H1 (cell line): ENCODE measurements at regions not wholly inside any gene's neighbourhood (a gene's known extent, or its start where the extent isn't known, plus 50 kb on each side); places are given as distances from the start of the nearest gene placed in this dataset.
"Not testable (repeated sequence)": the region's sequence is repeated elsewhere in the genome, so short reads cannot be mapped to it uniquely, and the experiment has no call there.

Experiments used
- CTCF ChIA-PET: fragments of 300-600 bp; sonication (Branson Sonifier 250); formaldehyde crosslinking; loops from one replicate; lab custom pipeline; 2021; ENCODE audit not compliant: partially characterized antibody; lab: Charles Lee
- POLR2A ChIA-PET: fragments of 300-600 bp; sonication (Branson Sonifier 250); formaldehyde crosslinking; loops from one replicate; lab custom pipeline; 2021; ENCODE audit warnings: inconsistent platforms; ENCODE audit not compliant: partially characterized antibody; lab: Charles Lee
- DNase-seq, 2 experiments: peaks; one replicate each; pipeline versions ENCODE4 v3.0.0 to v3.0.0-alpha.2; 2010 to 2022; ENCODE audit warnings: low spot score in 2 of 2, low read depth in 1 of 2, mixed read lengths in 1 of 2
- FAIRE-seq: peaks from 2 replicates; lab custom pipeline; 2011; peaks lifted over from hg19 to GRCh38; lab: Jason Lieb, UNC
- H2AFZ ChIP-seq: 2 replicates; pipeline ENCODE4 v1.8.1; 2012; ENCODE audit warnings: low read length, inconsistent platforms
- H2AK5ac ChIP-seq: 2 replicates; pipeline ENCODE4 v1.6.1; 2013; ENCODE audit warnings: low read depth, low read length
- H2BK120ac ChIP-seq: replicated peaks from 2 replicates; pipeline ENCODE3; 2013; ENCODE audit warnings: low read depth, low read length, inconsistent platforms
- H2BK12ac ChIP-seq: 2 replicates; pipeline ENCODE4 v1.6.1; 2013; ENCODE audit warnings: low read depth, low read length
- H2BK15ac ChIP-seq: 2 replicates; pipeline ENCODE4 v1.6.1; 2013; ENCODE audit warnings: low read length
- H2BK20ac ChIP-seq: 2 replicates; pipeline ENCODE4 v1.6.1; 2013; ENCODE audit warnings: low read length
- H2BK5ac ChIP-seq: 2 replicates; pipeline ENCODE4 v1.6.1; 2013; ENCODE audit warnings: low read depth, low read length
- H3K14ac ChIP-seq: 2 replicates; pipeline ENCODE4 v1.6.1; 2013; ENCODE audit warnings: inconsistent platforms; ENCODE audit not compliant: insufficient read length
- H3K18ac ChIP-seq: 2 replicates; pipeline ENCODE4 v1.6.1; 2013; ENCODE audit warnings: low read length; ENCODE audit errors: extremely low read depth
- H3K23ac ChIP-seq: 2 replicates; pipeline ENCODE4 v1.6.1; 2013; ENCODE audit warnings: inconsistent platforms; ENCODE audit not compliant: insufficient read length
- H3K23me2 ChIP-seq: 2 replicates; pipeline ENCODE4 v1.6.1; 2013; ENCODE audit warnings: low read depth, low read length
- H3K27ac ChIP-seq: 2 replicates; pipeline ENCODE4 v1.6.1; 2011; ENCODE audit warnings: low read depth, low read length, inconsistent platforms
- H3K27me3 ChIP-seq, 4 experiments: replicated peaks in 1 of 4; 1 replicate in 1 of 4; 2 replicates in 3 of 4; pipeline versions ENCODE4 v1.6.1 to v1.8.1; 2011 to 2013; ENCODE audit warnings: low read length in 3 of 4, mild to moderate bottlenecking in 3 of 4, inconsistent platforms in 2 of 4, mixed read lengths in 2 of 4, moderate library complexity in 1 of 4; ENCODE audit not compliant: control insufficient read depth in 3 of 4, insufficient read depth in 3 of 4; ENCODE audit errors: extremely low read depth in 1 of 4
- H3K36me3 ChIP-seq, 4 experiments: 2 replicates each; pipeline versions ENCODE4 v1.6.1 to v1.8.1; 2011 to 2013; ENCODE audit warnings: mild to moderate bottlenecking in 4 of 4, low read length in 3 of 4, moderate library complexity in 2 of 4, control low read depth in 1 of 4, inconsistent platforms in 1 of 4; ENCODE audit not compliant: insufficient read depth in 4 of 4, control insufficient read depth in 2 of 4
- H3K4ac ChIP-seq: replicated peaks from 2 replicates; pipeline ENCODE3; 2013; ENCODE audit warnings: low read length, low read depth, mixed read lengths, inconsistent platforms; ENCODE audit not compliant: insufficient read length
- H3K4me1 ChIP-seq, 4 experiments: replicated peaks in 1 of 4; 1 replicate in 1 of 4; 2 replicates in 3 of 4; pipeline versions ENCODE4 v1.6.1 to v1.8.1; 2011 to 2013; ENCODE audit warnings: low read length in 3 of 4, inconsistent platforms in 2 of 4, mixed read lengths in 1 of 4; ENCODE audit not compliant: insufficient read depth in 4 of 4, control insufficient read depth in 3 of 4
- H3K4me2 ChIP-seq, 2 experiments: 2 replicates each; pipeline versions ENCODE4 v1.6.1 to v1.8.1; 2011 to 2013; ENCODE audit warnings: low read depth in 2 of 2, low read length in 2 of 2, control low read depth in 1 of 2, inconsistent platforms in 1 of 2, mild to moderate bottlenecking in 1 of 2; ENCODE audit not compliant: insufficient read depth in 1 of 2
- H3K4me3 ChIP-seq, 4 experiments: fragments of 200-600, 300-600 bp in 1 of 4; sonication (generic), shearing (Covaris generic), sonication (Bioruptor Twin) in 1 of 4; 2 replicates each; pipeline versions ENCODE4 v1.5.1 to v1.8.1; 2011 to 2016; ENCODE audit warnings: low read length in 4 of 4, low read depth in 3 of 4, control low read depth in 2 of 4, inconsistent platforms in 2 of 4, mild to moderate bottlenecking in 2 of 4, mixed read lengths in 1 of 4, moderate library complexity in 1 of 4; ENCODE audit not compliant: insufficient read depth in 2 of 4; ENCODE audit errors: extremely low read depth in 1 of 4
- H3K56ac ChIP-seq: replicated peaks from 2 replicates; pipeline ENCODE3; 2013; ENCODE audit warnings: low read depth, mild to moderate bottlenecking, mixed read lengths, low read length, inconsistent platforms; ENCODE audit not compliant: insufficient read length
- H3K79me1 ChIP-seq: 2 replicates; pipeline ENCODE4 v1.6.1; 2013; ENCODE audit warnings: low read depth, low read length, control low read depth
- H3K79me2 ChIP-seq, 2 experiments: 2 replicates each; pipeline versions ENCODE4 v1.6.1 to v1.8.1; 2012 to 2013; ENCODE audit warnings: low read length in 2 of 2, mild to moderate bottlenecking in 2 of 2, inconsistent platforms in 1 of 2; ENCODE audit not compliant: insufficient read depth in 2 of 2, control insufficient read depth in 1 of 2
- H3K9ac ChIP-seq, 4 experiments: replicated peaks in 1 of 4; 1 replicate in 1 of 4; 2 replicates in 3 of 4; pipeline versions ENCODE4 v1.6.1 to v1.8.1; 2011 to 2013; ENCODE audit warnings: low read depth in 3 of 4, low read length in 3 of 4, control low read depth in 2 of 4, mild to moderate bottlenecking in 2 of 4, moderate library complexity in 2 of 4, inconsistent platforms in 1 of 4; ENCODE audit errors: extremely low read depth in 1 of 4
- H3K9me3 ChIP-seq, 2 experiments: 2 replicates each; pipeline versions ENCODE4 v1.6.1 to v1.8.1; 2012 to 2013; ENCODE audit warnings: mild to moderate bottlenecking in 2 of 2, moderate library complexity in 2 of 2, control low read depth in 1 of 2, inconsistent platforms in 1 of 2, low read depth in 1 of 2, low read length in 1 of 2, mixed read lengths in 1 of 2; ENCODE audit not compliant: insufficient read depth in 2 of 2
- H4K20me1 ChIP-seq, 2 experiments: replicated peaks in 1 of 2; 2 replicates each; pipeline versions ENCODE3 to v1.8.1; 2011 to 2013; ENCODE audit warnings: inconsistent platforms in 2 of 2, low read length in 2 of 2, mild to moderate bottlenecking in 1 of 2; ENCODE audit not compliant: insufficient read depth in 2 of 2, control insufficient read depth in 1 of 2
- H4K5ac ChIP-seq: 2 replicates; pipeline ENCODE4 v1.6.1; 2013; ENCODE audit warnings: low read length, low read depth, mixed read lengths, inconsistent platforms; ENCODE audit not compliant: insufficient read length
- H4K8ac ChIP-seq: 2 replicates; pipeline ENCODE4 v1.8.0; 2013; ENCODE audit warnings: mild to moderate bottlenecking, moderate library complexity, low read length, inconsistent platforms; ENCODE audit not compliant: insufficient read depth; ENCODE audit errors: extremely low read depth
- H4K91ac ChIP-seq: replicated peaks from 2 replicates; pipeline ENCODE3; 2013; ENCODE audit warnings: low read length, mixed read lengths, inconsistent platforms; ENCODE audit not compliant: insufficient read length
- WGBS, 2 experiments: shearing (Covaris generic) in 1 of 2; methylation state at CpG; one replicate each; pipeline versions ENCODE4 v1.1.6 to v1.1.7; 2013 to 2015; ENCODE audit warnings: low lambda C conversion rate in 2 of 2, mixed read lengths in 2 of 2, inconsistent platforms in 1 of 2, low coverage in 1 of 2, missing lambda C conversion rate in 1 of 2; ENCODE audit not compliant: insufficient replicate concordance in 2 of 2, insufficient coverage in 1 of 2, insufficient read length in 1 of 2; ENCODE audit errors: extremely low coverage in 1 of 2, missing lambda C conversion rate in 1 of 2; 5-methylcytosine and 5-hydroxymethylcytosine counted together

DNA sequence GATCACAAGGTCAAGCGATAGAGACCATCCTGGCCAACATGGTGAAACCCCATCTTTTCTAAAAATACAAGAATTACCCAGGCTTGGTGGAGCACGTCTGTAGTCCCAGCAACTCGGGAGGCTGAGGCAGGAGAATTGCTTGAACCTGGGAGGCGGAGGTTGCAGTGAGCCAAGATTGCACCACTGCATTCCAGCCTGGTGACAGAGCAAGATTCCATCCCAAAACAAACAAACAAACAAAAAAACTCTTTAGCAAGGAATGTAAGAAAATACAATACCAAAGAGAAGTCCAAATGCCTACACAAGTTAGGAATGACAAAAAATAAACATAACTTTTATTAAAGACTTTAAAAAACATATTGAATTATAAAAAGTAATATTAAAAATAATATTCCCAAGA is 462.3 kb downstream of the C12orf50 start:
- H4K91ac ChIP-seq, H3K27ac ChIP-seq, H2BK120ac ChIP-seq, H2AK5ac ChIP-seq, H3K36me3 ChIP-seq, H3K9me3 ChIP-seq, H3K4me1 ChIP-seq, H2AFZ ChIP-seq, H3K18ac ChIP-seq, POLR2A ChIA-PET, H3K4me3 ChIP-seq, H3K56ac ChIP-seq, FAIRE-seq, H3K23ac ChIP-seq, H2BK12ac ChIP-seq, H3K79me2 ChIP-seq, H4K5ac ChIP-seq, H3K4ac ChIP-seq, H2BK15ac ChIP-seq, H2BK5ac ChIP-seq, H3K4me2 ChIP-seq, DNase-seq, H3K27me3 ChIP-seq, H3K9ac ChIP-seq, H2BK20ac ChIP-seq, H4K8ac ChIP-seq, H4K20me1 ChIP-seq, H3K14ac ChIP-seq, H3K23me2 ChIP-seq, H3K79me1 ChIP-seq: not testable (repeated sequence)
- WGBS, 2 experiments = 98% methylated on average over 4 of the region's 4 CpGs; no CpG with 5 or more reads in 1 of the 2 experiments
- CTCF ChIA-PET = interaction anchor here (1.5 kb wide), 1 partner anchor 10 kb away, joined by 3 read pairs; no protein-coding TSS in a partner anchor
